ENCODE measurements at regions not wholly inside any gene's neighbourhood (a gene's known extent, or its start where the extent isn't known, plus 50 kb on each side); places are given as distances from the start of the nearest gene placed in this dataset.

DNA sequence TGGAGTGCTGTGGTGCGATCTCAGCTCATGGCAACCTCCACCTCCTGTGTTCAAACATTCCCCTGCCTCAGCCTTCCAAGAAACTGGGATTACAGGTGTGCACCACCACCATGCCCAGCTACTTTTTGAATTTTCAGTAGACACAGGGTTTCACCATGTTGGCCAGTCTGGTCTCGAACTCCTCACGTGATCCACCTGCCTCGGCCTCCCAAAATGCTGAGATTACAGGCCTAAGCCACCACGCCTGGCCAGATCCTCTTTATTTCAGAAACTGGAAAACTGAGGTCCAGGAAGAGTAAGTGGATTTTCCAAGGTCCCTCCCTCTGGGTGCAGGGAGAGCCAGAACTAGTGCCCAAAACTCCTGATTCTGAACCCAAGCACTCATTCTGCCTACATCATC lies 413.1 kb upstream of the AUTS2 start:
- TF ChIP-seq TAF1 (IDR thresholded peaks at IDR 0.05; ENCODE audit: borderline replicate concordance, insufficient read depth, low read length) = no peak
- TF ChIP-seq, protein P1, sequence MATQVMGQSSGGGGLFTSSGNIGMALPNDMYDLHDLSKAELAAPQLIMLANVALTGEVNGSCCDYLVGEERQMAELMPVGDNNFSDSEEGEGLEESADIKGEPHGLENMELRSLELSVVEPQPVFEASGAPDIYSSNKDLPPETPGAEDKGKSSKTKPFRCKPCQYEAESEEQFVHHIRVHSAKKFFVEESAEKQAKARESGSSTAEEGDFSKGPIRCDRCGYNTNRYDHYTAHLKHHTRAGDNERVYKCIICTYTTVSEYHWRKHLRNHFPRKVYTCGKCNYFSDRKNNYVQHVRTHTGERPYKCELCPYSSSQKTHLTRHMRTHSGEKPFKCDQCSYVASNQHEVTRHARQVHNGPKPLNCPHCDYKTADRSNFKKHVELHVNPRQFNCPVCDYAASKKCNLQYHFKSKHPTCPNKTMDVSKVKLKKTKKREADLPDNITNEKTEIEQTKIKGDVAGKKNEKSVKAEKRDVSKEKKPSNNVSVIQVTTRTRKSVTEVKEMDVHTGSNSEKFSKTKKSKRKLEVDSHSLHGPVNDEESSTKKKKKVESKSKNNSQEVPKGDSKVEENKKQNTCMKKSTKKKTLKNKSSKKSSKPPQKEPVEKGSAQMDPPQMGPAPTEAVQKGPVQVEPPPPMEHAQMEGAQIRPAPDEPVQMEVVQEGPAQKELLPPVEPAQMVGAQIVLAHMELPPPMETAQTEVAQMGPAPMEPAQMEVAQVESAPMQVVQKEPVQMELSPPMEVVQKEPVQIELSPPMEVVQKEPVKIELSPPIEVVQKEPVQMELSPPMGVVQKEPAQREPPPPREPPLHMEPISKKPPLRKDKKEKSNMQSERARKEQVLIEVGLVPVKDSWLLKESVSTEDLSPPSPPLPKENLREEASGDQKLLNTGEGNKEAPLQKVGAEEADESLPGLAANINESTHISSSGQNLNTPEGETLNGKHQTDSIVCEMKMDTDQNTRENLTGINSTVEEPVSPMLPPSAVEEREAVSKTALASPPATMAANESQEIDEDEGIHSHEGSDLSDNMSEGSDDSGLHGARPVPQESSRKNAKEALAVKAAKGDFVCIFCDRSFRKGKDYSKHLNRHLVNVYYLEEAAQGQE (IDR thresholded peaks at IDR 0.05; ENCODE audit: insufficient read depth in 1 of 2, low read depth in 2 of 2, low read length in 2 of 2) = no peak
- no peak for TF ChIP-seq POLR2AphosphoS5 (IDR thresholded peaks at IDR 0.05; ENCODE audit: low read depth, low read length)
- no peak for TF ChIP-seq FOXP2 (optimal IDR thresholded peaks at IDR 0.05; ENCODE audit: borderline replicate concordance, extremely low read depth, extremely low read length, insufficient read depth)

All from PFSK-1 (cell line).